Fibroblast of the aortic adventitia (primary cell): ENCODE measurements at regions not wholly inside any gene's neighbourhood (a gene's known extent, or its start where the extent isn't known, plus 50 kb on each side); places are given as distances from the start of the nearest gene placed in this dataset.

Experiments used
- DNase-seq: peaks from one replicate; pipeline ENCODE4 v3.0.0-alpha.2; 2010; ENCODE audit warnings: low read depth
- H3K4me3 ChIP-seq: 2 replicates; pipeline ENCODE4 v1.5.1; 2011; ENCODE audit warnings: low read depth, mild to moderate bottlenecking, control low read depth, low read length, moderate library complexity
- TF ChIP-seq, protein P1 (sequence below): IDR thresholded peaks from 2 replicates; pipeline ENCODE4 v1.5.1; 2011; ENCODE audit warnings: mild to moderate bottlenecking, low read length, control low read depth, inconsistent platforms; ENCODE audit not compliant: insufficient read depth

DNA sequence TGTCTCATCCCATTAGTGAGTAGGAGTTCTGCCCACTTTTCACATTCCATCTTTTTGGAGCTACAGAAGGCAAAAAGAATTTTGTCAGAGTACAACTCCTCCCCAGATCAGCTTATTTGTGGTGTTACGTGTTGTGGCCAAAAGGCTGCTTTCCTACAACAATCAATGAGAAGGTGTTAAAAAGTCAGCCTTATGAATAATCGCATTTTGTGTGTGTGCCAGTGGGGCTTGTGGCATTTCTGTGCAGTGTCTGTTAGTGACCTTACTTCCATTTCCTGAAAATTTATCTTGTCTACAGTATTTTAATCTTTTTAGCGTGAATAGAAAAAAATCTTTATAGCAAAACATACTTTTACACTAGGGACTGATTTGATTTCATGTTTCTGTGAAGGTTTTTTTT, 458.3 kb upstream of the LCORL start:
- no peak for DNase-seq
- TF ChIP-seq, protein P1, sequence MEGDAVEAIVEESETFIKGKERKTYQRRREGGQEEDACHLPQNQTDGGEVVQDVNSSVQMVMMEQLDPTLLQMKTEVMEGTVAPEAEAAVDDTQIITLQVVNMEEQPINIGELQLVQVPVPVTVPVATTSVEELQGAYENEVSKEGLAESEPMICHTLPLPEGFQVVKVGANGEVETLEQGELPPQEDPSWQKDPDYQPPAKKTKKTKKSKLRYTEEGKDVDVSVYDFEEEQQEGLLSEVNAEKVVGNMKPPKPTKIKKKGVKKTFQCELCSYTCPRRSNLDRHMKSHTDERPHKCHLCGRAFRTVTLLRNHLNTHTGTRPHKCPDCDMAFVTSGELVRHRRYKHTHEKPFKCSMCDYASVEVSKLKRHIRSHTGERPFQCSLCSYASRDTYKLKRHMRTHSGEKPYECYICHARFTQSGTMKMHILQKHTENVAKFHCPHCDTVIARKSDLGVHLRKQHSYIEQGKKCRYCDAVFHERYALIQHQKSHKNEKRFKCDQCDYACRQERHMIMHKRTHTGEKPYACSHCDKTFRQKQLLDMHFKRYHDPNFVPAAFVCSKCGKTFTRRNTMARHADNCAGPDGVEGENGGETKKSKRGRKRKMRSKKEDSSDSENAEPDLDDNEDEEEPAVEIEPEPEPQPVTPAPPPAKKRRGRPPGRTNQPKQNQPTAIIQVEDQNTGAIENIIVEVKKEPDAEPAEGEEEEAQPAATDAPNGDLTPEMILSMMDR, result no peak
- H3K4me3 ChIP-seq, result no peak overlapping the region

DNA sequence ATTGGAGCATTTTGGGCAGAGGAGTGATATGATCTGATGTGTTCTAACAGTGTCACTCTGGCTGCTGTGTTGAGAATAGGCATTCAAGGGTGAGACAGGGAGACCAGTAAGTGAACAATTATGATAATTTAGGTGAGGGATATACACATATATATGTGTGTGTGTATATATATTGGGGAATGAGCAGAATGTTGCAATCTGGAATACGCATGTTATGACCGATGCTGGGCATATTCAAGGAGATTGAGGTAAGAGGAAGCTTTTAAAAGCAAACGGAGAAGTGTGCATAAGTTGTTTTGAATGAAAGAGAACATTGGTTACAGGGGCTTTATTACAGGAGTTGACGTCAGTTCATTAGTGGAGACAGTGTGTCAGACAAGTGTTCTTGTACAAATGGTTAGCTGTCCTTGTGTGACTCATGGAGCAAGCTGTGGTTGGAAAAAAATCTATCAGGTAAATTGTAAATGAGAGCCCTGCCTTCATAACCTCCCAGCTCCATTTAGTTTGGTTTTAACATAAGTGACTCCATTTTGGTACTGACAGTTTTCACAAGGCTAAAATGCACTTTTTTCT, 442.5 kb upstream of the LCORL start:
- no peak overlapping the region for H3K4me3 ChIP-seq
- TF ChIP-seq, protein P1, result no peak
- no peak for DNase-seq

DNA sequence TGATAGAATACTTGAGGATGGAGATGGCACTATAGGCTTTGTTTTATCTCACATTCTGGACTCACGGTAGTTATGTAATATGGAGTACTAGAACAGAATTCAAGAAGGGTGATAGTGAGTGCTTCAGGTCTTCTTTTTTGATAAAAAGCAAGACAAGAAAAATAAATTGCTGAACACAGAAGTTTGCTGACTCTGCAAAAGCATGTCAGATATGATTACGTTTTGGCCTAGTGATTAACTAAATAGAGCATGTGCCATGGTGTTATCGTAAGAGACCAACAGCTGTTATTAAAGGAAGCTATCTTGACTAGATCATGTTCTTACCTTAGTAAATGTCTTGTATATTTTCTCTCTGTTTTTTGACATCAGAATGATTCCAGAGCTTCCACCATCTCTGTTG, 436.9 kb upstream of the LCORL start:
- DNase-seq, result no peak
- no peak overlapping the region for H3K4me3 ChIP-seq
- TF ChIP-seq, protein P1, result no peak

DNA sequence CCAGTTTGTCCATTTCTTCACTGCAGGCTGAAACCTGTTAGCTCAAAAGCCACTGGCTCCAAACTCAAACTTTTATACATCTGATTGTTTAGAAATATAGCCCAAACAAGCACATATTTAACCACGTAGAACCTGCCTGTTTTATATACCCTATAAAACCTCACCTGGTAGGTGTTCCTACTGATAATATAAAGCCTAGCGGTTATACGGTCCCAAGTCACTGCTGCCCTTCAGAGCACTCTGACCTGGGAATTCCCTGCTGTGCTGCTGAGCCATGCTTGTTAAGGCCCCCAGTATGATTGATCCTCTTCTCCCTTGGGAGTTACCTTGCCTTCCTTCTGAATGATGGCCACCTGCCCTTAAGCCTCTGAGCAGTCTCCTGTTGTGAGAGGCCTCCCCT, 432.8 kb upstream of the LCORL start:
- H3K4me3 ChIP-seq, result no peak overlapping the region
- TF ChIP-seq, protein P1, result no peak
- DNase-seq, result no peak

DNA sequence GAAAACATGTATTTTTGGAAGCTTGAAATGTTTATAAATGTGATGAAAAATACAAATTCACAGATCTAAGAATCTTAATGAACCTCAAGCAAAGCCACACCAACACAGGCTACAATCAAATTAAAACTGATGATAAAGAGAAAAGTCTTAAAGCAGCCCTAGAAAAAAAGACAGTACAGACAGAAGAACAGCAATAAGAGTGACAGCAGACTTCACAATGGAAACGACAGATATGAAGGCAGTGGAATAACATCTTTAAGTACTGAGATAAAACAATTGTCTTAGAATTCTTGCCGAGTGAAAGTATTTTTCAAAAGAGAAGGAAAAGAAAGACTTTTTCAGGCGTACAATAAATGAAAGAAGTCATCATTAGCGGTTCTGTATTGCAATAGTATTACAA, 423.6 kb upstream of the LCORL start:
- DNase-seq, result no peak
- TF ChIP-seq, protein P1, result no peak
- H3K4me3 ChIP-seq, result no peak overlapping the region

DNA sequence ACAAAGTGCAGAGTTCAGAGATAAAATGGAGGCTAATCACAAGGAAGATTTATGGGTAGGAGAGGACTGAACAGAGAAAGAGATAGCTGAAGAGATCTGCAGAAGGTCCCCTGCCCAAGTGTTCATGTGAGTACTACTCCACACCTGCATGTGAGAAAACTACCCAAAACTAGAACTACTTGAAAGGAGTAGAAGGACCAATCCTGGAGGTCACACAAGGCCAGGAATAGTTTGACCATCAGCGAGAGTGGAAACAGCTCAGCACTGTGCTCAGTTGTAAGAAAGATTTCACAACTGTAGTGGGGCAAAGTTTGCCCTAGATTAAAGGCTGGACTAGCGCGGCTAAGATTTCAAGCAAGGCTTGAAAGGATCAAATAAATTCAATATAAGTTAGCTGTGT, 422.7 kb upstream of the LCORL start:
- TF ChIP-seq, protein P1, result no peak
- DNase-seq, result no peak
- H3K4me3 ChIP-seq, result no peak overlapping the region

DNA sequence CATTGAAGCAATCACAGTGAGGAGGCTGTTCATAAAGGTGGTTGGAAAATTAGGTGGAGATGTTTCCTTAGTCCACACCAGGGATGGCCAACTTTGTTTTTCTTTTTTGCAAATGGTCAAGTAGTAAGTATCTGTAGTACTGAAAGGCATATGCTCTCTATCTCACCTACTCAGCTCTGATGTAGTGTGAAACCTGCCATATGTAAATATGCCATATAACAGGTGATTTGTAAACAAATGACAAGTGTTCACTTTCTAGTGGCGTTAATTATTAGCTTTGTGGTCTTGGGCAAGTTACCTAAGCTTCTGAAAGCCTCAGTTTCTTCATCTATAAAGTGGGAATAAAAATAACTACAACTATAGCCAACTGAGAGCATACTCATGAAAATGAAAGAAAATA, 421.4 kb upstream of the LCORL start:
- TF ChIP-seq, protein P1, result no peak
- no peak overlapping the region for H3K4me3 ChIP-seq
- no peak for DNase-seq
